ENCODE measurements at regions not wholly inside any gene's neighbourhood (a gene's known extent, or its start where the extent isn't known, plus 50 kb on each side); places are given as distances from the start of the nearest gene placed in this dataset.

DNA sequence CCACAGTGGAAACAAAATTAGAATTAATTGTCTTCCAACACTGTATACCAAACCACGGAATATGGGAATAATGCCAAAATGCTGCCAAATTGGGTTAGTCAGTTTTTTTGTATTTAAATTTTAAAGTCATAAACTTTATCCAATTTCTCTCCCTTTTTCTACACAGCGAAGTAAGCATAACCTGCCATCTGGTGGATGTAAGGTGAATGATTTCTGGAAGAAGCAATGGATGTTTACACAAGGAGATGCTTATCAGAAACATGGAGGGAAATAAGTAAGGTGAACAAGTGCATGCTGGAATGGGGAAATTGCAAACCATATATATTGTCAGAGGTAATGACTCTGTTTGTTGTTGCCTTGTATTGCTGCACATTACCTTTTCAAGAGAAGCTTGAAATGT, 691.9 kb downstream of the TECRL start:
- H3K4me3 ChIP-seq (ENCODE audit: low read depth, low read length), result no peak overlapping the region
- TF ChIP-seq, protein P1, sequence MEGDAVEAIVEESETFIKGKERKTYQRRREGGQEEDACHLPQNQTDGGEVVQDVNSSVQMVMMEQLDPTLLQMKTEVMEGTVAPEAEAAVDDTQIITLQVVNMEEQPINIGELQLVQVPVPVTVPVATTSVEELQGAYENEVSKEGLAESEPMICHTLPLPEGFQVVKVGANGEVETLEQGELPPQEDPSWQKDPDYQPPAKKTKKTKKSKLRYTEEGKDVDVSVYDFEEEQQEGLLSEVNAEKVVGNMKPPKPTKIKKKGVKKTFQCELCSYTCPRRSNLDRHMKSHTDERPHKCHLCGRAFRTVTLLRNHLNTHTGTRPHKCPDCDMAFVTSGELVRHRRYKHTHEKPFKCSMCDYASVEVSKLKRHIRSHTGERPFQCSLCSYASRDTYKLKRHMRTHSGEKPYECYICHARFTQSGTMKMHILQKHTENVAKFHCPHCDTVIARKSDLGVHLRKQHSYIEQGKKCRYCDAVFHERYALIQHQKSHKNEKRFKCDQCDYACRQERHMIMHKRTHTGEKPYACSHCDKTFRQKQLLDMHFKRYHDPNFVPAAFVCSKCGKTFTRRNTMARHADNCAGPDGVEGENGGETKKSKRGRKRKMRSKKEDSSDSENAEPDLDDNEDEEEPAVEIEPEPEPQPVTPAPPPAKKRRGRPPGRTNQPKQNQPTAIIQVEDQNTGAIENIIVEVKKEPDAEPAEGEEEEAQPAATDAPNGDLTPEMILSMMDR (IDR thresholded peaks at IDR 0.05; ENCODE audit: low read depth, low read length), result no peak

DNA sequence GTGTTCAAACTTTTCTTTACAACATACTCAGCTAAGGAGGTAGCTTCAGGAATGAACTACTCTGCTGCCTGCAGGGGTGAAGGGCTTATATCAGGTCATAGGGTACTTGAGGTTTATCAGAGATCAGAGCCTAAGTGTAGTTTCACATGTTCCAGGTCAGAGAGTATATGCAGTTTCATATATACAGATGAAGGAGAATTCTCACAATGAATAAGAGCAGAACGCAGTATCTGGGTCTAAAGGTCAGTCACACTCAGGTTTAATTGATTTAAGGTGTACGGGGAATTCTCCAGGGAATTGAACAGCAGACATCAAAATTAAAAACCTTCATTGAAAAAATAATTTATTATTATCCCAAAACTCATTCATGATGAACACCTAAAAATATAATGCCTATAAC, 700.6 kb downstream of the TECRL start:
- H3K4me3 ChIP-seq (ENCODE audit: low read depth, low read length), result no peak overlapping the region
- TF ChIP-seq, protein P1 (IDR thresholded peaks at IDR 0.05; ENCODE audit: low read depth, low read length), result no peak

DNA sequence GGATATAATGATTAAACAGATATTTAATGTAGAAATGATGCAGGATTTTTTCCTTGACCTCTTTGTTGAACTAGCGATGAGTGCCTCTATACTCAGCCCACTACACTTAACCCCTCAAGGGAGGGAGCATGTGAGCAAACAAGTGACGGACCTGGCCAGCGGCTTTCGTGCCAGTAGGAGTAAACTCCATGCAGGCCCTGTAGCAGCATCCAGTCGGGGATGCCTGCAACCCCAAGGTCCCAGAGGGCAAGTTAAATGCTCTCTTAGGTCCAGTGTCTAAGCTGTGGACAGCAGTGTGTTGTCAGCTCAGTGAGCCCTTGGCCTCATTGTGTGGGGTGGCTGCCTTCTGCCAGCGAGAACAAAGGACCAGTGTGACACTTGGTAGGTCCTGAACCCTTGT, 708.7 kb downstream of the TECRL start:
- TF ChIP-seq, protein P1 (IDR thresholded peaks at IDR 0.05; ENCODE audit: low read depth, low read length), result no peak
- no peak overlapping the region for H3K4me3 ChIP-seq (ENCODE audit: low read depth, low read length)

- TF ChIP-seq, protein P1 (IDR thresholded peaks at IDR 0.05; ENCODE audit: low read depth, low read length), result no peak
Measured at GRCh38 chr4:63693321-63693720, 715.9 kb downstream of the TECRL start.

GRCh38 chr4:63678358-63678931, 730.8 kb downstream of the TECRL start:
- TF ChIP-seq, protein P1 (IDR thresholded peaks at IDR 0.05; ENCODE audit: low read depth, low read length), result no peak
- H3K4me3 ChIP-seq (ENCODE audit: low read depth, low read length), result no peak overlapping the region

More at GRCh38 chr4:63693321-63693720, 715.9 kb downstream of the TECRL start:
- no peak overlapping the region for H3K4me3 ChIP-seq (ENCODE audit: low read depth, low read length)

DNA sequence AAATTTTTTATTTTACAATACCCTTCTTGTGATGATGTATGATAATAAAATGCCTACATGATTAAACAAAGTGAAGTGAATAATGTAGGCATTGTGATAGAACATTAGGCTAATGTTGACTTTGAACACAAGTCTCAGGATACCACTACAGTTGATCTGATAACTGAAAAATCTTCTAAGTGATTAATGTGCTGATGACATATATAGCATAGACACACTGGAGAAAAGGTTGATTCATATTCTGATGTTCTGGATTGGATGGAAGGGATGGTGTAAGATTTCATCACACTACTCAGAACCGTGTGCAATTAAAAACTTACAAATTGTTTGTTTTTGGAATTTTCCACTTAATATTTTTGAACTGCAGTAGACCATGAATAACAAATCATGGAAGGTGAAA, 738.5 kb downstream of the TECRL start:
- TF ChIP-seq, protein P1 (IDR thresholded peaks at IDR 0.05; ENCODE audit: low read depth, low read length), result no peak
- H3K4me3 ChIP-seq (ENCODE audit: low read depth, low read length), result no peak overlapping the region

GRCh38 chr4:63663870-63664269, 745.4 kb downstream of the TECRL start:
- no peak overlapping the region for H3K4me3 ChIP-seq (ENCODE audit: low read depth, low read length)
- TF ChIP-seq, protein P1 (IDR thresholded peaks at IDR 0.05; ENCODE audit: low read depth, low read length), result no peak

Data from WI38 (cell line).